Panc1 (cell line): ENCODE measurements at regions not wholly inside any gene's neighbourhood (a gene's known extent, or its start where the extent isn't known, plus 50 kb on each side); places are given as distances from the start of the nearest gene placed in this dataset.

Source experiments
- CTCF ChIP-seq: fragments of 450-650 bp; IDR thresholded peaks from 2 replicates; pipeline ENCODE4 v1.5.1; 2017; ENCODE audit warnings: mild to moderate bottlenecking
- POLR2AphosphoS5 ChIP-seq: IDR thresholded peaks from 2 replicates; pipeline ENCODE4 v1.6.1; 2012; ENCODE audit warnings: mild to moderate bottlenecking, low read depth, low read length, moderate library complexity
- REST ChIP-seq, 2 experiments: IDR thresholded peaks; 2 replicates each; pipeline ENCODE4 v1.6.1; 2011 to 2012; ENCODE audit warnings: low read depth in 2 of 2, control low read depth in 1 of 2, low read length in 1 of 2, mild to moderate bottlenecking in 1 of 2, moderate library complexity in 1 of 2; ENCODE audit not compliant: insufficient read depth in 1 of 2
- SIN3A ChIP-seq: IDR thresholded peaks from 2 replicates; pipeline ENCODE4 v1.6.1; 2012; ENCODE audit warnings: low read depth, mild to moderate bottlenecking, low read length, moderate library complexity, borderline replicate concordance; ENCODE audit not compliant: insufficient read depth
- TCF7L2 ChIP-seq: IDR thresholded peaks from 2 replicates; pipeline ENCODE4 v1.6.1; 2011; ENCODE audit warnings: mild to moderate bottlenecking, low read depth, low read length, inconsistent platforms

GRCh38 chr5:135216471-135217343 is 182.3 kb downstream of the MACROH2A1 start:
- TF ChIP-seq POLR2AphosphoS5 (no peak), CTCF (no peak), REST (IDR thresholded peaks at IDR 0.05; ENCODE audit: insufficient read depth in 1 of 2, low read depth in 2 of 2, low read length in 1 of 2) (no peak), SIN3A (no peak), TCF7L2 (no peak)
